ENCODE measurements at regions not wholly inside any gene's neighbourhood (a gene's known extent, or its start where the extent isn't known, plus 50 kb on each side); places are given as distances from the start of the nearest gene placed in this dataset.
A peak's percentile ranks its signal among the peaks of the same experiment; 100 is the strongest.

DNA sequence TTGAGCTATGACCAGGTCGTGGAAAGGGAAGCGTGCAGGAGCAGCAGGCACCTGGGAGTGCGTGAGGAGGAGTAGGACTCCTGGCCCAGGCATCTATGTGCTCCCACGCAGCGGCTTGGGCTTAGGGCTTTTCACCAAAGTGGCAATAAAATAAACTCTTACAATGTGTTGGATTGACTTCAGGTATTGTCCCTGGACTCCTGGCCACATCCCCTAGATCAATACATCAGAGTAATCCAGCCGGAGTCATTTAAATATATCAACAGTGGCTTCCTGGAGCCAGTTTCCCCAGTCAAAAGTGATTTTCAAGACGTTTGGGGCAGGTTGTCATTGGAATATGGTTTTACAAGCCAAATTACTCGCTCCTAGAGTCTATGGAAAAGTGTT, 344.4 kb downstream of the WDR11 start:
- 0 out of 2 replicates have a peak, but pooled peaks cover 6% of the 10 kb centered on the region for H3K9me2 ChIP-seq (ENCODE audit: insufficient read depth)
- H3K27ac ChIP-seq (ENCODE audit: low read depth), result no peak overlapping the region
- Mint-ChIP-seq H3K9me3 (no peaks in the 10 kb centered on the region), H3K27me3 (ENCODE audit: insufficient read depth, low read depth, poor library complexity) (peaks cover 4% of the 10 kb centered on the region), H3K36me3 (ENCODE audit: low read depth) (no peaks in the 10 kb centered on the region), H3K27ac (no peak overlapping the region), H3K4me1 (no peaks in the 10 kb centered on the region), H3K4me3 (no peak overlapping the region)
- no peaks in the 10 kb centered on the region for H3K27me3 ChIP-seq (ENCODE audit: insufficient read depth)
- ATAC-seq, result no peak
- no peak for DNase-seq (ENCODE audit: low spot score)
- no peaks in the 10 kb centered on the region for H3K79me2 ChIP-seq (replicated peaks; ENCODE audit: insufficient read depth)
- H4K20me1 ChIP-seq (replicated peaks; ENCODE audit: insufficient read depth), result no peaks in the 10 kb centered on the region
- H2AFZ ChIP-seq, result peak overlapping the region; percentile 18; the same call in 1 of the 2 replicates
- no peaks in the 10 kb centered on the region for H3F3A ChIP-seq (replicated peaks; ENCODE audit: low read depth)
- no peaks in the 10 kb centered on the region for H3K4me1 ChIP-seq (ENCODE audit: insufficient read depth)
- no peaks in the 10 kb centered on the region for H3K36me3 ChIP-seq (ENCODE audit: insufficient read depth)
- TF ChIP-seq EZH2 (IDR thresholded peaks at IDR 0.05; ENCODE audit: low read depth, unreplicated experiment) (no peak), ZNF114 (CRISPR knock-in tag; IDR thresholded peaks at IDR 0.05) (no peak), CREB1 (CRISPR knock-in tag; IDR thresholded peaks at IDR 0.05; ENCODE audit: low read depth) (no peak), JUNB (IDR thresholded peaks at IDR 0.05; ENCODE audit: unreplicated experiment) (no peak), CTCF (conservative IDR thresholded peaks at IDR 0.05; ENCODE audit: low read depth in 2 of 2) (no peak), ZNF331 (CRISPR knock-in tag; IDR thresholded peaks at IDR 0.05; ENCODE audit: low read depth) (no peak), ZNF462 (CRISPR knock-in tag; IDR thresholded peaks at IDR 0.05) (no peak), POLR2AphosphoS5 (IDR thresholded peaks at IDR 0.05; ENCODE audit: low read depth) (no peak), NANOG (IDR thresholded peaks at IDR 0.05; ENCODE audit: borderline replicate concordance) (no peak), EZH2phosphoT487 (IDR thresholded peaks at IDR 0.05; ENCODE audit: unreplicated experiment) (no peak), STAT1 (IDR thresholded peaks at IDR 0.05; ENCODE audit: unreplicated experiment) (no peak)
- TF ChIP-seq, protein P1, sequence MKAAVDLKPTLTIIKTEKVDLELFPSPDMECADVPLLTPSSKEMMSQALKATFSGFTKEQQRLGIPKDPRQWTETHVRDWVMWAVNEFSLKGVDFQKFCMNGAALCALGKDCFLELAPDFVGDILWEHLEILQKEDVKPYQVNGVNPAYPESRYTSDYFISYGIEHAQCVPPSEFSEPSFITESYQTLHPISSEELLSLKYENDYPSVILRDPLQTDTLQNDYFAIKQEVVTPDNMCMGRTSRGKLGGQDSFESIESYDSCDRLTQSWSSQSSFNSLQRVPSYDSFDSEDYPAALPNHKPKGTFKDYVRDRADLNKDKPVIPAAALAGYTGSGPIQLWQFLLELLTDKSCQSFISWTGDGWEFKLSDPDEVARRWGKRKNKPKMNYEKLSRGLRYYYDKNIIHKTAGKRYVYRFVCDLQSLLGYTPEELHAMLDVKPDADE (IDR thresholded peaks at IDR 0.05), result no peak
- TF ChIP-seq, protein P2, sequence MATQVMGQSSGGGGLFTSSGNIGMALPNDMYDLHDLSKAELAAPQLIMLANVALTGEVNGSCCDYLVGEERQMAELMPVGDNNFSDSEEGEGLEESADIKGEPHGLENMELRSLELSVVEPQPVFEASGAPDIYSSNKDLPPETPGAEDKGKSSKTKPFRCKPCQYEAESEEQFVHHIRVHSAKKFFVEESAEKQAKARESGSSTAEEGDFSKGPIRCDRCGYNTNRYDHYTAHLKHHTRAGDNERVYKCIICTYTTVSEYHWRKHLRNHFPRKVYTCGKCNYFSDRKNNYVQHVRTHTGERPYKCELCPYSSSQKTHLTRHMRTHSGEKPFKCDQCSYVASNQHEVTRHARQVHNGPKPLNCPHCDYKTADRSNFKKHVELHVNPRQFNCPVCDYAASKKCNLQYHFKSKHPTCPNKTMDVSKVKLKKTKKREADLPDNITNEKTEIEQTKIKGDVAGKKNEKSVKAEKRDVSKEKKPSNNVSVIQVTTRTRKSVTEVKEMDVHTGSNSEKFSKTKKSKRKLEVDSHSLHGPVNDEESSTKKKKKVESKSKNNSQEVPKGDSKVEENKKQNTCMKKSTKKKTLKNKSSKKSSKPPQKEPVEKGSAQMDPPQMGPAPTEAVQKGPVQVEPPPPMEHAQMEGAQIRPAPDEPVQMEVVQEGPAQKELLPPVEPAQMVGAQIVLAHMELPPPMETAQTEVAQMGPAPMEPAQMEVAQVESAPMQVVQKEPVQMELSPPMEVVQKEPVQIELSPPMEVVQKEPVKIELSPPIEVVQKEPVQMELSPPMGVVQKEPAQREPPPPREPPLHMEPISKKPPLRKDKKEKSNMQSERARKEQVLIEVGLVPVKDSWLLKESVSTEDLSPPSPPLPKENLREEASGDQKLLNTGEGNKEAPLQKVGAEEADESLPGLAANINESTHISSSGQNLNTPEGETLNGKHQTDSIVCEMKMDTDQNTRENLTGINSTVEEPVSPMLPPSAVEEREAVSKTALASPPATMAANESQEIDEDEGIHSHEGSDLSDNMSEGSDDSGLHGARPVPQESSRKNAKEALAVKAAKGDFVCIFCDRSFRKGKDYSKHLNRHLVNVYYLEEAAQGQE (IDR thresholded peaks at IDR 0.05; ENCODE audit: unreplicated experiment), result no peak
- no peak overlapping the region for H3K4me2 ChIP-seq
- no peak overlapping the region for H3K4me3 ChIP-seq

All from GM23338 (cell line).